RCC 7860 (cell line): ENCODE measurements at regions not wholly inside any gene's neighbourhood (a gene's known extent, or its start where the extent isn't known, plus 50 kb on each side); places are given as distances from the start of the nearest gene placed in this dataset.

ENCODE experiments used
- DNase-seq: peaks from one replicate; pipeline ENCODE4 v3.0.0-alpha.2; 2015; ENCODE audit warnings: low spot score
- FAIRE-seq: peaks from 2 replicates; lab custom pipeline; 2012; peaks lifted over from hg19 to GRCh38; lab: Jason Lieb, UNC

- no peak for FAIRE-seq
Measured at GRCh38 chr11:112770033-112770432, 191.2 kb upstream of the NCAM1 start.

DNA sequence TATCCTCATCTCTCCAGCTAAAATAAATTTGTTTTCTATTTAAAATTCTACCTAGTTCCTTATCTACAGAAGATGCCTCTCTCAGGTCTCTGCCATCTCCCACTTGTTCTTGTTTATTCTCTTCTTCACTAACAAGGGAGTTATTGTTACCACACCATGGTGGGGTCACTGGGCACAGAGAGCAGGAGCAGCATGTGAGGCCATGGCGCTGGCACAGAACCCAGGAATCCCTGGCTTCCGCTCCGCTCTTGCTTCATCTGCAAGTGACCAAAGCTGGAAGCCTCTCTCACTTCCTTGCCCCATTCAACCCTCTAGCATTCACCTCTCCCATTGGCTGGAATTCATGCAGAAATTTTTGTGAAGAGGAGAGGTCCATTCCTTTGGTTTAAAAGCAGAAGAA is 190.7 kb upstream of the NCAM1 start:
- no peak for FAIRE-seq
- DNase-seq = no peak

More at GRCh38 chr11:112770033-112770432, 191.2 kb upstream of the NCAM1 start:
- no peak for DNase-seq

- FAIRE-seq = no peak
- no peak for DNase-seq
Measured at GRCh38 chr11:112771851-112772250, 189.4 kb upstream of the NCAM1 start.

DNA sequence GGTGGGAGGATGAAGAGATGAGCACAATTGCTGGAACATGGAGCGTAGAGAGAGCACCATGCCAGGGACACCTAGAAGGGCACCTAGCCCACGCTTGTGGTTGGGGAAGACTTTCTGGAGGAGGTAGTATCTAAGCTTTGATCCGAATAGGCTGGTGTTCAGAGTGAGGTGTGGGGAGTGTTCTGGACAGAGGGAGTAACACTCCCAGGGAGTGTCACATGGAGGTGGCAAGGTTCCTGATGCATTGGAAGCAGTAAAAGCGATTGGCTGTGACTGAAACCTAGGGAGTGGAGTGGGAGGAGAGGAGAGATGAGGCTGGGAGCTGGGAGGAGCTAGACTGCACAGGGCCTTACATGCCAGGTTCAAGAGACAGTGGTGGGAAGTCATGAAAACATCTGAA is 188.0 kb upstream of the NCAM1 start:
- no peak for DNase-seq
- no peak for FAIRE-seq

GRCh38 chr11:112776834-112777233 is 184.4 kb upstream of the NCAM1 start:
- FAIRE-seq (no peak), DNase-seq (no peak)

- DNase-seq (no peak), FAIRE-seq (no peak)
Measured at GRCh38 chr11:112777283-112777751, 183.9 kb upstream of the NCAM1 start.

DNA sequence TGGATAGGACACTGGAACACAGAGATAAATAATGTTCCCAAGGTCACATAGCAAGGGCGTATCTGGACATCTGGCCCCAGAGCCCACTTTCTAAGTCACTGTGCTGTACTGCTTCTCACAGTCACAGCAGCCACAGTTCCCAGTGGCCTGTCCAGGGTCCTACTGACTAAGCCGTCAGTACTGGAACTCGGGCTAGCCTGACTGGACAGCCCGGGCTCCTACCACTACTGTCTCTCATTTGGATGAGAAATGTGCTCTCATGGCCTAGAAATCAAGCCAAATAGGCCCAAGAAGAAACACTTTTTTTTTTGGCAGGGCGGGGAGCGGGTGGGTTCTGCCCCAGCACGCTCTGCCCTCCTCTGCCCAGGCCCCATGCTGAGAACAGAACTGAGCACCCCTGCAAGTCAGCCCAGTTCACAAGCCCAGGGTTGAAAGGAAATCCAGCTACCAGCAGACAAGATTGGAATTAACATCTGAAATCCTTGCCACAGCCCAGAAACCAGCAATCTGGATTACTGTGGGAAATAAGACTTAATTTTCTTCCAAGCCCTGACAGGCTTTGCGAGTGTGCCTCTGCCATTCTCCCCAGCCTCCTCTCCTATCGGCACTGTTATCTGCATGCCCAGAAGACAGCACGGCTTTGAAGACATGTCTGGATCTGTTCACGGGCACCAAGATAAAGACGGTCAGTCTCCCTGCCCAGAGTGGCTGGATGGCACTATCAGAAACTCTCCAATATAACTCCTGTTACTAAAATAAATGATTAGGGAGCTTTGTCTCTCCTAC is 182.9 kb upstream of the NCAM1 start:
- FAIRE-seq (no peak), DNase-seq (no peak)

- FAIRE-seq (no peak), DNase-seq (no peak)
Measured at GRCh38 chr11:112778877-112779266, 182.3 kb upstream of the NCAM1 start.

DNA sequence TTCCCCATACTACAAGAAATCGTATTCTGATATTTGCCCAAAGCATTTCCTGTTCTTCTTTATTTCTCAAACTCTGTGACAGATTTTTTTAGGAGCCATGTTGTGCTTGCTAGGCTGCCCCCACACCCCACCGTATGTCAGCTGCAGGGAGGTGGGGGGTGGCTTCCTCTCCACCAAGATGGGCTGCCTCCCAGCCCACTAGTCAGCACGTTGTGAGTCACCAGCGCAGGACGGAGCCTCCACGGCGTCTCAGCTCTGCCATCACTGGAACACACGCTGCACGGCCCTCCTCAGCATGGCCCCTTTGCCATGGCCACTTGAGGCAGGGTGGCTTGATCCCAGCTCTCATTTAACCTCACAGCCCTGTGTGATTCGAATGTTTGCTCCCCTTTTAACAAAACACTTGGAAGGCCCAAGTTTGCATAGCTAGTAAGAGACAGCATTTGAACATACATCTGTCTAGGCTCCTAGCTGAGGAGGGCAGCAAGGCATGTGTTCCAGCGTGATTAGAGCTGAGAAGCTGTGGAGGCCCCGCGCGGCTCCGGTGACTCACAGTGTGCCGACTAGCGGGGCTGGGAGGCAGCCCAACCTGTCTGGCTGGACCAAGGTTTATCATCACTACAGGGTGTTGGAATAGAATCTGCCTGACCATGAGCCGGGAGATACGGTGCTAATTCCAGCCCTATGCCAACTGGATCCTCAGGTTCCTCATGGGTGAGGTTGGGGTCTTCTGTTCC is 180.7 kb upstream of the NCAM1 start:
- DNase-seq (no peak), FAIRE-seq (no peak)

DNA sequence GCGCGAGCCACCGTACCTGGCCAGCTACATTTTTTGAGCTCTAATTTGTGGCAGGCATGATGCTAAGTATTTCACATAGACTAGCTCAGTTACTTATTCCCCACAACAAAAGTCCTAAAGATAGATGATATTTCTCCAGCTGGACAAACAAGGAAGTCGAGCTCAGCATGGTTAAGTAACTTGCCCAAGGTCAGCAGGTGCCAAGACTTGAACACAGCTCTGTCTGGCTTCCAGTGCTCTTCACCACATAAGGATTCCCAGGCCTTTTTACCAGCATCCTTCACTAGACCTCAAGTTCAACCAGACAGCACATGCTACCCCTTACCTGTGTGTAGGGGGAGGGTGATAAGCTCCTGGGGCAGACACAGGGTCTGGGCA is 177.3 kb upstream of the NCAM1 start:
- DNase-seq = no peak
- FAIRE-seq = no peak

- FAIRE-seq (no peak), DNase-seq (no peak)
Measured at GRCh38 chr11:112784323-112785073, 176.7 kb upstream of the NCAM1 start.

DNA sequence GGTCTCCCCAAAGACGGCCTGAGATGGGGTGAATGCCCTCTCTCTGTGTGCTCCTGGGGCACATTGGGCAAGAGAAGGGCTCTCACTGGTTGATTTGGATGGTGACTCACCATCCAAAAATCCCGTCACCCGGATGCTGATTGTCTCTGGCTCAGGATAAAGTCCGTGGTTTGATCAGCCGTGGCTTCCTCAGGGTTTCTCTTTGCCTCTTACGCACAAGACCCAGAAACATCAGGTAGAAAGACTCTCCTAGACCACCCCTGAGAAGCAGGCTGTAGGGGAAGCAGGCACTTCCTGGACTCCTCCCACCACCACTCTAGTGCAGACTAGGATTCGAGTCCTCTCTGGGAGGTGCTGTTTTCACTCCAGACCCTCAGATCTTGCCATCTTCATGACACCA is 176.1 kb upstream of the NCAM1 start:
- FAIRE-seq (no peak), DNase-seq (no peak)

GRCh38 chr11:112785719-112786118 is 175.5 kb upstream of the NCAM1 start:
- no peak for FAIRE-seq
- DNase-seq = no peak

DNA sequence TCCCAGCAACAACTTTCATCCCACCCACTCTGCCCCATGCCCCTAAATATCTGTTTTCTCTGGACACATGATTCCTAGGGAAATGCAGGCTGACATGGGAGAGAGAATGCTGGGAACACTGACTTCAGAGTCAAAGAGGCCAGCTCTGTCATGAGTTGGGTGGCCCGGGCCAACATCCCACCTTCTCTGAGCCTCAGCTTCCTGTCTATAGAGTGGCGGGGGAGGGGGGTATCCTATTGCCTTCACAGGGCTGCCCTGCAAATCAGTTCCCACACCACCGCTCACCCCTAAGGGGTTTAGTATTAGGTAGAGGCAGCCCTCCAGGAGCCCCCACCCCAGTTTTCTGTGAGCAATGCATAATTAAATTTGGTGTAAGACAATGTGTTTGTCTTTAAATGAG is 175.0 kb upstream of the NCAM1 start:
- FAIRE-seq (no peak), DNase-seq (no peak)

DNA sequence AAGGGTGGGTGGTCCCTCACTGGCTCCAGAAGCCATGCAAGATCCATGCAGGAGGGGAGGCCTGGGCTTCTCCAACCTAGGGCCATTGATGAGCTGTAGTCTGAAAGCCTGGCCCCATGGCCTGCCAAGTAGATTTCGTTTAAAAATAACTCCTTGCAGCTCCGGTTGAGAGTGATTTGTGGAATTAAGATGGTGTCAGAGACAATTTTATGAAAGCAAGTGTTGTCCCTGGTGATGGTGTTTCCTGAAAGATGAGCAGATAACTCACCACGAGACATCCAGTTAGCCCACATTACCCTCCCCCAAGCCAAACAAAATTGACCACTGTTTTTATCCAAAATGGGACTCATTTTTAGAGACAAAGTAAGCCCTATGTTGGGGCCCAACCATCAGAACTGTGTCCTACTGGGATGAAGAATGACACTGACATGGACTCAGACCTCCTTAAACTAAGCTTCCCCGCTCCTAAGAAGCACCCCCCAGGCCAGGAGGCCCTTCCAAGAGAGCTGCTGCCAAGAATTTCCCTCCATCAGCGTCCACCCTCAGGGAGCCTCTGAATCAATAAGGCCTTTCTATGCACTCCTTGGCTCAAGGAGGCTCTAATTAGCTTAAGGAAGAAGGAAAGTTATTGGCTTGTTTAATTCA is 174.2 kb upstream of the NCAM1 start:
- FAIRE-seq (no peak), DNase-seq (no peak)

DNA sequence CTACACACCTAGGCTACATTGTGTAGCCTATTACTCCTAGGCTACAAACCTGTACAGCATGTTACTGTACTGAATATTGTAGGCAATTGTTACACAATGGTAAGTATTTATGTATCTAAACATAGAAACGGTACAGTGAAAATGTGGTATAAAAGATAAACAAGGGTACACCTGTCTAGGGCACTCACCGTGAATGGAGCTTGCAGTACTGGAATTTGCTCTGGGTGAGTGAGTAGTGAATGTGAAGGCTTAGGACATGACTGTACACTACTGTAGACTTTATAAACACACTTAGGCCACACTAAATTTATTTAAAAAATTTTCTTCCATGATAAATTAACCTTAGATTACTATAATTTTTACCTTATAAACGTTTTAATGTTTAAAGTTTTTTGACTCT is 171.7 kb upstream of the NCAM1 start:
- no peak for FAIRE-seq
- DNase-seq = no peak

GRCh38 chr11:112790286-112790685 is 170.9 kb upstream of the NCAM1 start:
- no peak for FAIRE-seq
- no peak for DNase-seq

- DNase-seq (no peak), FAIRE-seq (no peak)
Measured at GRCh38 chr11:112792070-112792469, 169.2 kb upstream of the NCAM1 start.

DNA sequence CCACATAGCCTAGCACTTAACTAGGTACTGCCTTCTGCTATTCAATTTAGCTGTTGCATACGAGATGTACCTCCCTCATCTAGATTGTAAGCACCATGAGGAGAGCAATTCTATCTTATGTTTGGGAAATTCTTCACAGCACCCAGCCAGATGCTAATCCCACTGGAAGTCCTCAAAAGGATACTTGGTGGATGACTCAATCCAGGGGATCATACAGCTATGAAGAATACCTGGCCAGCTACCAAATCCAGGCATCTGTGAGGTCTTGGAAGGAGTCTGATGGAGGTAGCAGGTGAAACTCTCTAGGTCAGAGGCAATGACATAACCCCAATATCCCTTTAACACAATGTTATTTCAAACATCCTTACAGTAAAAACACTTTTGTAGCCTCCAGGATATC is 167.8 kb upstream of the NCAM1 start:
- FAIRE-seq = no peak

GRCh38 chr11:112794331-112794846 is 166.8 kb upstream of the NCAM1 start:
- DNase-seq (no peak), FAIRE-seq (no peak)

More for the DNA sequence above, 167.8 kb upstream of the NCAM1 start:
- DNase-seq = no peak
